GM10266 (cell line): ENCODE measurements at regions not wholly inside any gene's neighbourhood (a gene's known extent, or its start where the extent isn't known, plus 50 kb on each side); places are given as distances from the start of the nearest gene placed in this dataset.

Source experiments
- DNase-seq: peaks from one replicate; pipeline ENCODE4 v3.0.0; 2012; ENCODE audit errors: extremely low spot score
- CTCF ChIP-seq: IDR thresholded peaks from 2 replicates; pipeline ENCODE4 v1.5.1; 2012; ENCODE audit warnings: mild to moderate bottlenecking, low read depth; ENCODE audit not compliant: control insufficient read depth, insufficient read depth; ENCODE audit errors: missing control alignments

DNA sequence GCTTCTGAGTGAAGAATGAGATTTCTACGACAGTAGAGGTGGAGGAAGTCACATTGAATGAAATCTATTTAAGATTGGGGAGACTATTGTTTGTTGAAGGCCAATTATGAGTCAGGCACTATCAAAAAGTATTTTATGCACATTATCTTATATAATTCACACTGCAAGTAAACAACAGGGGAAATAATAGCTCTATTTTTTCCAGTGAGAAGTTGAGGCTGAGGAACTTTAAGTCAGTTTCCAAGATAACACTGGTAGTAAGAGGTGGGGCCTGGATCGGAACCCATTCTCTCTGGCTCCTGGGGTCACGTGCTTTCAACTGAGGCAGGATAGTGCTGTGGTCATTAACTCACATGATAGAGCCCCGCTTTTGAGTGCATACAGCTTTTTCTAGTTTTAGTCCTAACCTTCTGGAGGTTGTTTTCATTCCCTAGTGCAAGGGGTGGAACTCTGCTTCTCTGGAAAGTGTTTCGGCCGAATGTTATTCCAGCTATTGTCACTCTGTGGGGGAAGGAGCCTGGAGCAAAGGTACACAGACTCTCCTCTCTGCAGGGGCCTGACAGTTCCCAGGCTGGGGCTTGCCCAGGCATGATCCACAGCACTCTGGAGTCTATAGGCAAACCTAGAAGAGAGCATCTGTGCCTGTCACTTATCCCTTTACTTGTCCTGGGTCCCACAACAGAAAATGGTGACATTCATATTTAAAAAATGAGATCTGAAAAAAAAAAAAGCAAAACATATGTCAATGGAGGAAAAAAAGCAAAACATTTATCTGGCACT is 352.4 kb upstream of the ACTBL2 start:
- TF ChIP-seq CTCF: no peak
- DNase-seq: no peak

DNA sequence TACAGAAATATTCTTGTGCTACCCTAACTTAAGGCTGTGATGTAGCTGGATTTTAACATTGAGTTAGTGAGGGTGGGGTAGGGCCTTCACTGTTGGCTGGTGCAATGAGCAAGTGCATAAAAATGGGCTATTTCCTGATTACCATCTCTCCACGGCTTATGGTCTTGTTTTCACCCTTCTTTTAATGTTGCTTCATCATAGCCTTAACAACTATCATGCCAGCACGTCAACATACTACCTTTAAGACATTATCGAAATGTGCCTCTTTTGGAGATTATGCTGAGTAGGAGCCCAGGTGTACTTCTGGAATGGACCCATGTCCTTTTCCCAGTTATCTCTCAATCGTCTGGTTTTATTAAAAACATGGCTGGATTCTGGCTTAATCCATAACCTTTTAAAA is 350.9 kb upstream of the ACTBL2 start:
- DNase-seq: no peak
- no peak for TF ChIP-seq CTCF

DNA sequence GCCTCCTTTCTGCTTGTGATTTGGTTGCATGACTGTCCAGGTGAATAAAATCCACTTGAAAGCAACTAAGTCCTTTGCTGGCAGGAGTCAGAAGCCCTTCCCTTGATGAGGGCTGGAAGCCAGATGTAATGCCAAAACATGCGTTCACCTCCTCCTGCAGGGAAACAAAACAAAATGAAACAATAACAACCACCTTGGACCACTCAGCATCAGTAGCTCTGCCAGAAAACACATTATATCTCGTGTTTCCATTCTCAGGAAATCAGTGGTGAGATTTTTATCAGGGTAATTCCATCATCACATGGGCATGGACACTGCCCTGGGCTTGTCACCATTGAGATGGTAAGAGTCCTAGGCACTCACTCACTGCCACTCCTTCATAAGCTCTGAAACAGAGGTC is 350.3 kb upstream of the ACTBL2 start:
- no peak for DNase-seq
- TF ChIP-seq CTCF: no peak

DNA sequence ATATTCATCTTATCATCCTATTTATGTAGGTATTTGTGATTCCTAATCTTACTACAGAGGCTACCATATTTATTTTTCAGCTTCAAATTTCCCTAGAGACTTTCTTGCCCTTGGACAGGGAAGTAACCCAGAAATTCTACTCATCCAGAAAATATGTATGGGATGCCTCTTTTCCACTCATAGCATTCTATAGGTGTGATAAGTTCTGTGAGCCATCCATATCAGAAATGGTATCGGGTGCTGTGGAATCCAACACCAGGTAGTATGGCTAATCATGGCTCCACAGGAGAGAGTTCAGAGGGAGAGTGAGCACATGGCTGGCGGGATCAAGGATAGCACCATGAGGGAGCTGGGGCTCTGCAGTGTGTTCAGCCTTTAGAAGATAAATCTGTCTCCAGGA is 349.3 kb upstream of the ACTBL2 start:
- no peak for TF ChIP-seq CTCF

DNA sequence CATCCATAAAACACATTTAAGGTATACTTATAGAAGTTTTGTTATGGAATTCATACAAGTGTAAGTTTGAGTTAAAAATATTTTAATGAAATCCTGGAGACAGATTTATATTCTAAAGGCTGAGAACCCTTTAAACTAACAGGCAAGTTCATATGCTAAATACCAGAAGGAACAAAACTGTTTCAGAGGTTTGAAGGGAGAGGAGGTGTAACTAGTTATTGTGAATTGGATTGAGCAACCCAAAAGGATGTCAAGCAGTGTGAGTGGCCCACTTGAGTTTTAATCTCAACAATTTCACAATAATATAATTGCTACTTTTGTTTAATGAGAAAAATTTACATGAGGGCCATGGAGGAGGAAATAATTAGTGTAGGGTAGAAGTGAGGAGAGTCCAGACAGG is 348.5 kb upstream of the ACTBL2 start:
- TF ChIP-seq CTCF: no peak
- DNase-seq: no peak

More for the DNA sequence above, 349.3 kb upstream of the ACTBL2 start:
- no peak for DNase-seq

GRCh38 chr5:57828221-57828620 is 345.6 kb upstream of the ACTBL2 start:
- DNase-seq: no peak
- no peak for TF ChIP-seq CTCF

DNA sequence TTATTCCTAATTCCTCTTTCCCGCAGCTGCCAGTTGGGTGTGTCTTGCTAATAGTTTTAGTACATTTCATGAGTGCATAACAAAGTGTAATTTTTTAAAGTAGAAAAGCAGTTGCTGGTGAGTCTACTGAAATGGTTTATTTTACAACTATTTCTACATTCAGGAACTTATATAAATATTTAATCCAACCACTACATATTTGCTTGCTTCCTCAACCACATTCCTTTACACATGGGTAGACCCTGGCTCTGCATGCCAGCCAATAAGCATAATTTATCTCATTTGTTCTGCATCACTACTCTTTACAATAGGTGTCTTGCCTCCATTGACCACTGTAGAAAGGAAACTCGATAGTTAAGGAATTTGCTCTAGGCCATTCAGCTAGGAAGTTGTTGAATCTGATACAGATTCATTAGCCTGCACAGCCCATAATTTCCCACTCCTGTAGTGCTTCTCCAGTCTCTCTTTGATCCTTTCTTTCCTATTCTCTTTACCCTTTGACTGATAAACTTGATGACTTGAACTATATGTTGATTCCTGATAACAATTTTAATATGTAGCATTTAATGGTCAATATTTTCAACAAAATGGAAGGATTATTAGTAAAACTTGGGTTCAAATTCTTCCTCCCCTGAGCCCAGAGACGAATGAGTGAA is 342.5 kb upstream of the ACTBL2 start:
- no peak for TF ChIP-seq CTCF
- DNase-seq: no peak
